ENCODE measurements at regions not wholly inside any gene's neighbourhood (a gene's known extent, or its start where the extent isn't known, plus 50 kb on each side); places are given as distances from the start of the nearest gene placed in this dataset.

GRCh38 chr4:164606478-164606877 is 147.5 kb upstream of the SMIM31 start:
- no peaks in the 10 kb centered on the region for H3K23me2 ChIP-seq (ENCODE audit: low read depth, low read length)

More at GRCh38 chr4:164606478-164606877, 147.5 kb upstream of the SMIM31 start:
- H3K27ac ChIP-seq (ENCODE audit: low read depth, low read length) = no peak overlapping the region
- no peak overlapping the region for H2BK12ac ChIP-seq (ENCODE audit: low read depth, low read length)
- H3K14ac ChIP-seq (ENCODE audit: insufficient read length) = no peak overlapping the region
- H2AFZ ChIP-seq (ENCODE audit: low read length) = no peak overlapping the region
- no peak overlapping the region for H3K4me2 ChIP-seq (ENCODE audit: insufficient read depth in 1 of 2, low read depth in 2 of 2, low read length in 2 of 2)
- H4K20me1 ChIP-seq (replicated peaks in 1 of 2; ENCODE audit: control insufficient read depth in 1 of 2, insufficient read depth in 2 of 2, low read length in 2 of 2) = no peaks in the 10 kb centered on the region
- H2AK5ac ChIP-seq (ENCODE audit: low read depth, low read length) = no peak overlapping the region
- H4K8ac ChIP-seq (ENCODE audit: extremely low read depth, insufficient read depth, low read length) = no peak overlapping the region
- H4K91ac ChIP-seq (replicated peaks; ENCODE audit: insufficient read length, low read length) = no peak overlapping the region
- no peak overlapping the region for H2BK5ac ChIP-seq (ENCODE audit: low read depth, low read length)
- no peak overlapping the region for H3K23ac ChIP-seq (ENCODE audit: insufficient read length)
- no peaks in the 10 kb centered on the region for H3K79me2 ChIP-seq (ENCODE audit: control insufficient read depth in 1 of 2, insufficient read depth in 2 of 2, low read length in 2 of 2)
- H3K9ac ChIP-seq (replicated peaks in 1 of 4; ENCODE audit: extremely low read depth in 1 of 4, low read depth in 3 of 4, low read length in 3 of 4) = no peak overlapping the region
- H2BK120ac ChIP-seq (replicated peaks; ENCODE audit: low read depth, low read length) = no peak overlapping the region
- no peak overlapping the region for H3K18ac ChIP-seq (ENCODE audit: extremely low read depth, low read length)
- POLR2A ChIA-PET (ENCODE audit: partially characterized antibody) = no interaction called here
- CTCF ChIA-PET (ENCODE audit: partially characterized antibody) = interaction anchor here (0.7 kb wide), 1 partner anchor 162 kb away, joined by 4 read pairs; no protein-coding TSS in a partner anchor
- no peak overlapping the region for H3K4ac ChIP-seq (replicated peaks; ENCODE audit: insufficient read length, low read depth, low read length)
- peaks cover 0 to 2% of the 10 kb centered on the region in 2 experiments; a peak in 1 of 4 replicates for H3K9me3 ChIP-seq (ENCODE audit: insufficient read depth in 2 of 2, low read depth in 1 of 2, low read length in 1 of 2)
- H4K5ac ChIP-seq (ENCODE audit: insufficient read length, low read depth, low read length) = no peak overlapping the region
- H3K56ac ChIP-seq (replicated peaks; ENCODE audit: insufficient read length, low read depth, low read length) = no peak overlapping the region
- DNase-seq (ENCODE audit: low read depth in 1 of 2, low spot score in 2 of 2) = no peak
- H3K36me3 ChIP-seq (ENCODE audit: control insufficient read depth in 2 of 4, insufficient read depth in 4 of 4, low read length in 3 of 4) = no peaks in the 10 kb centered on the region; a peak in 1 of 8 replicates
- H3K4me1 ChIP-seq (replicated peaks in 1 of 4; ENCODE audit: control insufficient read depth in 3 of 4, insufficient read depth in 4 of 4, low read length in 3 of 4) = no peaks in the 10 kb centered on the region
- no peak overlapping the region for H2BK15ac ChIP-seq (ENCODE audit: low read length)
- H2BK20ac ChIP-seq (ENCODE audit: low read length) = no peak overlapping the region
- no peak overlapping the region for H3K4me3 ChIP-seq (ENCODE audit: extremely low read depth in 1 of 4, insufficient read depth in 2 of 4, low read depth in 3 of 4, low read length in 4 of 4)
- no peak for TF ChIP-seq JUND (IDR thresholded peaks at IDR 0.05; ENCODE audit: low read length)
- TF ChIP-seq HDAC2 (IDR thresholded peaks at IDR 0.05; ENCODE audit: borderline replicate concordance in 1 of 2, low read depth in 2 of 2, low read length in 2 of 2) = no peak
- no peak for TF ChIP-seq SUZ12 (IDR thresholded peaks at IDR 0.05; ENCODE audit: low read length)
- TF ChIP-seq YY1 (IDR thresholded peaks at IDR 0.05; ENCODE audit: low read depth, low read length) = no peak
- no peaks in the 10 kb centered on the region for H3K79me1 ChIP-seq (ENCODE audit: low read depth, low read length)
- no peaks in the 10 kb centered on the region for H3K27me3 ChIP-seq (replicated peaks in 1 of 4; ENCODE audit: control insufficient read depth in 3 of 4, extremely low read depth in 1 of 4, insufficient read depth in 3 of 4, low read length in 3 of 4)
- FAIRE-seq = no peak

All from H1 (cell line).